ENCODE measurements at regions not wholly inside any gene's neighbourhood (a gene's known extent, or its start where the extent isn't known, plus 50 kb on each side); places are given as distances from the start of the nearest gene placed in this dataset.

- Histone ChIP-seq H3K4me2 (ENCODE audit: low read length) (no peak overlapping the region), H3K79me2 (ENCODE audit: insufficient read depth, low read length) (no peaks in the 10 kb centered on the region), H3K4me1 (ENCODE audit: control insufficient read depth in 1 of 2, insufficient read depth in 2 of 2, low read length in 2 of 2) (no peaks in the 10 kb centered on the region; a peak in 1 of 4 replicates), H3K9ac (ENCODE audit: low read length) (no peak overlapping the region), H3K36me3 (ENCODE audit: control insufficient read depth in 1 of 2, insufficient read depth in 2 of 2, low read length in 2 of 2) (no peaks in the 10 kb centered on the region), H3K4me3 (replicated peaks in 1 of 2; ENCODE audit: low read depth in 1 of 2, low read length in 2 of 2) (no peak overlapping the region), H3K9me2 (ENCODE audit: insufficient read depth) (no peaks in the 10 kb centered on the region), H2AFZ (ENCODE audit: low read depth, low read length, poor library complexity, severe bottlenecking) (no peak overlapping the region), H4K20me1 (ENCODE audit: insufficient read depth) (no peaks in the 10 kb centered on the region), H3K9me3 (ENCODE audit: control insufficient read depth in 1 of 2, insufficient read depth in 1 of 2, low read depth in 1 of 2, low read length in 2 of 2) (no peaks in the 10 kb centered on the region), H3K27ac (ENCODE audit: low read depth, low read length) (no peak overlapping the region), H3K27me3 (ENCODE audit: insufficient read depth, low read length) (no peaks in the 10 kb centered on the region)
- no peak for ATAC-seq
- intact Hi-C loops (cut with micrococcal nuclease): no loop called here
- ChIA-PET CTCF (no interaction called here), POLR2A (no interaction called here), RAD21 (ENCODE audit: low non-redundant PET in 1 of 2, low total read pairs in 2 of 2, uncharacterized antibody in 2 of 2, unreplicated experiment in 2 of 2) (no interaction called here)
- DNase-seq (ENCODE audit: low read depth, low spot score): no peak
- no peak for TF ChIP-seq RAD21 (IDR thresholded peaks at IDR 0.05; ENCODE audit: low read depth)
- no peak for TF ChIP-seq ZBTB33 (IDR thresholded peaks at IDR 0.05; ENCODE audit: extremely low read depth, insufficient replicate concordance, low read length)
- no peak for TF ChIP-seq POLR2A (IDR thresholded peaks at IDR 0.05; ENCODE audit: borderline replicate concordance, extremely low read depth, insufficient read depth, insufficient read length)
- no peak for TF ChIP-seq CBX3 (IDR thresholded peaks at IDR 0.05; ENCODE audit: low read depth)
- TF ChIP-seq ATF3 (IDR thresholded peaks at IDR 0.05): no peak
- TF ChIP-seq, protein P1, sequence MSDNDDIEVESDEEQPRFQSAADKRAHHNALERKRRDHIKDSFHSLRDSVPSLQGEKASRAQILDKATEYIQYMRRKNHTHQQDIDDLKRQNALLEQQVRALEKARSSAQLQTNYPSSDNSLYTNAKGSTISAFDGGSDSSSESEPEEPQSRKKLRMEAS (IDR thresholded peaks at IDR 0.05): no peak
- TF ChIP-seq CEBPB (IDR thresholded peaks at IDR 0.05; ENCODE audit: low read depth): no peak
- TF ChIP-seq SP1 (IDR thresholded peaks at IDR 0.05; ENCODE audit: low read depth): no peak
- TF ChIP-seq REST (IDR thresholded peaks at IDR 0.05; ENCODE audit: low read depth): no peak
- no peak for TF ChIP-seq JUND (IDR thresholded peaks at IDR 0.05)
- no peak for TF ChIP-seq EGR1 (IDR thresholded peaks at IDR 0.05; ENCODE audit: low read depth)
- no peak for TF ChIP-seq CTCF (IDR thresholded peaks at IDR 0.05 in 2 of 3, conservative IDR thresholded peaks at IDR 0.05 in 1 of 3; ENCODE audit: borderline replicate concordance in 1 of 3, insufficient read depth in 1 of 3, low read depth in 2 of 3, low read length in 2 of 3)
- TF ChIP-seq FOSL1 (IDR thresholded peaks at IDR 0.05; ENCODE audit: low read depth): no peak
- no peak for TF ChIP-seq POLR2AphosphoS5 (IDR thresholded peaks at IDR 0.05; ENCODE audit: low read depth, low read length)
- TF ChIP-seq EZH2 (IDR thresholded peaks at IDR 0.05): no peak
- BruUV-seq (replicated peaks): no TSS peak
Measured at GRCh38 chr22:23511627-23512347, 68.3 kb downstream of the IGLL1 start.
